ENCODE measurements at regions not wholly inside any gene's neighbourhood (a gene's known extent, or its start where the extent isn't known, plus 50 kb on each side); places are given as distances from the start of the nearest gene placed in this dataset.

DNA sequence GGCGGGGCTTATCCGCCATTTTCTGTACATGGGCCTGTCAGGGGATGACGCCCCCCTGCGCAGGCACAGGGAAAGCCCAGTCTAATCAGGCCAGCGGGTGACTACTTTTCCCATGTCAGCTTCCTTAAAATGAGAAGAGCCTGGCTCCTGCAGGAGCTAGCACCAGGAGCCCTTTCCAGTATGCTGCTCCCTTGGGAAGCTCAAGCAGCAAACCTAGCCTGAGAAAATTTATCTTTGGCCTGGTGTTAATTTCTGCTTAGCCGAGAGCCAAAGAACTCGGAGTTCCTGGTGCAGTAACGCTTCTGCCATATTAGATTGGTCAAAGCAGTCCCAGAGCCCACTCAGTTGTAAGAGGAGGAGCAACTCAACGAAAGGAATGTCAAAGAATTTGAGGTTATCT lies 239.0 kb upstream of the PHYHIPL start:
- Histone ChIP-seq H3K27ac (ENCODE audit: low read length) (no peak overlapping the region), H3K9me3 (ENCODE audit: control insufficient read depth, low read depth, low read length) (no peaks in the 10 kb centered on the region), H3K4me3 (ENCODE audit: low read length) (no peak overlapping the region), H3K4me1 (ENCODE audit: control insufficient read depth, low read depth, low read length) (no peaks in the 10 kb centered on the region), H3K9ac (ENCODE audit: low read length) (no peak overlapping the region), H3K36me3 (ENCODE audit: control insufficient read depth, low read depth, low read length) (no peaks in the 10 kb centered on the region), H3K27me3 (ENCODE audit: control insufficient read depth, insufficient read depth, low read length) (no peaks in the 10 kb centered on the region)

- Histone ChIP-seq H3K27ac (ENCODE audit: low read length) (no peak overlapping the region), H3K4me3 (ENCODE audit: low read length) (no peak overlapping the region), H3K36me3 (ENCODE audit: control insufficient read depth, low read depth, low read length) (no peaks in the 10 kb centered on the region), H3K27me3 (ENCODE audit: control insufficient read depth, insufficient read depth, low read length) (no peaks in the 10 kb centered on the region), H3K9me3 (ENCODE audit: control insufficient read depth, low read depth, low read length) (no peaks in the 10 kb centered on the region), H3K4me1 (ENCODE audit: control insufficient read depth, low read depth, low read length) (no peaks in the 10 kb centered on the region), H3K9ac (ENCODE audit: low read length) (no peak overlapping the region)
Measured at GRCh38 chr10:58942724-58943123, 233.7 kb upstream of the PHYHIPL start.

DNA sequence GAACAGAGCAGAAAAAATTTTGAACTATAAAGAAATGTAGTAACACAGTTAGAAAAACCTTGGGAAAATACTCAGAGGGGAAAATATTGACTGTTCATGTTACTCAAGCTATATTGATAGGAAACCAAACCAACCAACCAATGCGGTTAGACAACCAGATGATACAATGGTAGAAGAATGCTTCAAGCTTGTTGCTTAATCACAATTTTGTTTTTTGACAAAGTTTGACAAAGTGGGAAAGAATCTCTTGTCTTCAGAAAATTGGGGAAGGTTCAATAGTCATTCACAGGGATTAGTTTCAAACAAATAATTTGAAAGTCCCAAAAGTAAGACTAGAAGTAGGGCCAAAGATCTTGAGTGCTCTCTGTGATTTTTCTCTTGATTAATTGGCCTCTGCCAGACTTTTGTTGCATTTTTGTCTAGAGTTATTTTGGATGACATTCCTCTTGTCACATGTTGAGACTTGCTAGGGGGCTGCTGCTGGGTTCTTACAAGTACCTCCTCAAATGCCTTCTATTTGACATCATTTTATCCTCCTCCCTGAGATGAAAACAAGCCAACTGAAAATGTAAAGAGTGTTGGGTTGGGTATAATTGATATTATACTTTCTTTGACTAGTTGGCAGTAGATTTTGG lies 233.1 kb upstream of the PHYHIPL start:
- no peak overlapping the region for H3K9ac ChIP-seq (ENCODE audit: low read length)
- no peak overlapping the region for H3K27ac ChIP-seq (ENCODE audit: low read length)
- no peaks in the 10 kb centered on the region for H3K9me3 ChIP-seq (ENCODE audit: control insufficient read depth, low read depth, low read length)
- H3K4me3 ChIP-seq (ENCODE audit: low read length), result no peak overlapping the region
- no peaks in the 10 kb centered on the region for H3K27me3 ChIP-seq (ENCODE audit: control insufficient read depth, insufficient read depth, low read length)
- no peaks in the 10 kb centered on the region for H3K36me3 ChIP-seq (ENCODE audit: control insufficient read depth, low read depth, low read length)
- H3K4me1 ChIP-seq (ENCODE audit: control insufficient read depth, low read depth, low read length), result no peaks in the 10 kb centered on the region

DNA sequence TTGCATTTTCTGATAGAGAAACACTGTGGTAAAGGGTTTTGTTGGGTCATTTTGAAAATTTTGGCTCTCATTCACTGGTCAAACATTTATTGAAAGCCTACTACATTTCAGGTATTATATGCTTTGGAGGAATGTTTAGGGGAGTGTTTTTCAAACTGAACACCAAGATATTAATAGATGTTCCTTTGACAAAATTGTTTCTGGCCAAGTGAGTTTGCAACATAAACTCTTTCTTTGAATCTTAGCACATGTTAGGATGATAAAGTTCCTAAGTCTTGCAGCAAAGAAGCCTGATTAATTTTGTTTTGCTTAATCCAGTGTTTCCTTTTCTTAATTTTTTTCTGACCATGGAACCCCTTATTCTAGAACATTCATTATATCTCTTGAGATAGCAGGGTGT lies 232.5 kb upstream of the PHYHIPL start:
- no peak overlapping the region for H3K27ac ChIP-seq (ENCODE audit: low read length)
- no peaks in the 10 kb centered on the region for H3K27me3 ChIP-seq (ENCODE audit: control insufficient read depth, insufficient read depth, low read length)
- no peaks in the 10 kb centered on the region for H3K36me3 ChIP-seq (ENCODE audit: control insufficient read depth, low read depth, low read length)
- H3K4me3 ChIP-seq (ENCODE audit: low read length), result no peak overlapping the region
- no peak overlapping the region for H3K9ac ChIP-seq (ENCODE audit: low read length)
- no peaks in the 10 kb centered on the region for H3K4me1 ChIP-seq (ENCODE audit: control insufficient read depth, low read depth, low read length)
- H3K9me3 ChIP-seq (ENCODE audit: control insufficient read depth, low read depth, low read length), result no peaks in the 10 kb centered on the region

GRCh38 chr10:58948303-58948702 lies 228.1 kb upstream of the PHYHIPL start:
- no peaks in the 10 kb centered on the region for H3K36me3 ChIP-seq (ENCODE audit: control insufficient read depth, low read depth, low read length)
- H3K9me3 ChIP-seq (ENCODE audit: control insufficient read depth, low read depth, low read length), result no peaks in the 10 kb centered on the region
- no peak overlapping the region for H3K9ac ChIP-seq (ENCODE audit: low read length)
- no peak overlapping the region for H3K27ac ChIP-seq (ENCODE audit: low read length)
- no peaks in the 10 kb centered on the region for H3K4me1 ChIP-seq (ENCODE audit: control insufficient read depth, low read depth, low read length)
- H3K4me3 ChIP-seq (ENCODE audit: low read length), result no peak overlapping the region
- H3K27me3 ChIP-seq (ENCODE audit: control insufficient read depth, insufficient read depth, low read length), result no peaks in the 10 kb centered on the region

- Histone ChIP-seq H3K9me3 (ENCODE audit: control insufficient read depth, low read depth, low read length) (no peaks in the 10 kb centered on the region), H3K9ac (ENCODE audit: low read length) (no peak overlapping the region), H3K36me3 (ENCODE audit: control insufficient read depth, low read depth, low read length) (no peaks in the 10 kb centered on the region), H3K27me3 (ENCODE audit: control insufficient read depth, insufficient read depth, low read length) (no peaks in the 10 kb centered on the region), H3K4me1 (ENCODE audit: control insufficient read depth, low read depth, low read length) (no peaks in the 10 kb centered on the region), H3K4me3 (ENCODE audit: low read length) (no peak overlapping the region), H3K27ac (ENCODE audit: low read length) (no peak overlapping the region)
Measured at GRCh38 chr10:58950618-58951017, 225.8 kb upstream of the PHYHIPL start.

- Histone ChIP-seq H3K36me3 (ENCODE audit: control insufficient read depth, low read depth, low read length) (no peaks in the 10 kb centered on the region), H3K9me3 (ENCODE audit: control insufficient read depth, low read depth, low read length) (no peaks in the 10 kb centered on the region), H3K4me1 (ENCODE audit: control insufficient read depth, low read depth, low read length) (no peaks in the 10 kb centered on the region), H3K9ac (ENCODE audit: low read length) (no peak overlapping the region), H3K27me3 (ENCODE audit: control insufficient read depth, insufficient read depth, low read length) (no peaks in the 10 kb centered on the region), H3K4me3 (ENCODE audit: low read length) (no peak overlapping the region), H3K27ac (ENCODE audit: low read length) (no peak overlapping the region)
Measured at GRCh38 chr10:58951087-58951486, 225.4 kb upstream of the PHYHIPL start.

DNA sequence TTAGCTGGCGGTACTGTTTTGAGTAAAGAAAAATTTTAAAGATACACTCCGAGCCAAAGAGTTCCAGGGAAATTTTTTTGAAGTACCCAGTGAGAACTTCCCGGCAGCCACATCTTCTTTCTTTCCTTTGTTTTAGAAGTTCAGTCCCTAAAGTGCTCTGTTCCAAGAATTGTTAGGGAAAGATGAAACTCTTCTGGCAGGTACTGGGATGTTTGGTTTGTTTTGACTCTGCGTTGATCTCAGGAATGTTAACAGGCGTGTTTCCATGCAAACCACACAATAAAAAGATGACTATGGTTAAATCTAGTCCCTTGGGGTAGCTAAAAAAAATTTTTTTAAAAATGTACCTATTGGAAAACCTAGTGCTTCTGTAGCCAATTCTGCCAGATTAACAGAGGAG lies 224.7 kb upstream of the PHYHIPL start:
- no peaks in the 10 kb centered on the region for H3K4me1 ChIP-seq (ENCODE audit: control insufficient read depth, low read depth, low read length)
- no peaks in the 10 kb centered on the region for H3K27me3 ChIP-seq (ENCODE audit: control insufficient read depth, insufficient read depth, low read length)
- H3K4me3 ChIP-seq (ENCODE audit: low read length), result no peak overlapping the region
- H3K36me3 ChIP-seq (ENCODE audit: control insufficient read depth, low read depth, low read length), result no peaks in the 10 kb centered on the region
- H3K9me3 ChIP-seq (ENCODE audit: control insufficient read depth, low read depth, low read length), result no peaks in the 10 kb centered on the region
- H3K27ac ChIP-seq (ENCODE audit: low read length), result no peak overlapping the region
- no peak overlapping the region for H3K9ac ChIP-seq (ENCODE audit: low read length)

DNA sequence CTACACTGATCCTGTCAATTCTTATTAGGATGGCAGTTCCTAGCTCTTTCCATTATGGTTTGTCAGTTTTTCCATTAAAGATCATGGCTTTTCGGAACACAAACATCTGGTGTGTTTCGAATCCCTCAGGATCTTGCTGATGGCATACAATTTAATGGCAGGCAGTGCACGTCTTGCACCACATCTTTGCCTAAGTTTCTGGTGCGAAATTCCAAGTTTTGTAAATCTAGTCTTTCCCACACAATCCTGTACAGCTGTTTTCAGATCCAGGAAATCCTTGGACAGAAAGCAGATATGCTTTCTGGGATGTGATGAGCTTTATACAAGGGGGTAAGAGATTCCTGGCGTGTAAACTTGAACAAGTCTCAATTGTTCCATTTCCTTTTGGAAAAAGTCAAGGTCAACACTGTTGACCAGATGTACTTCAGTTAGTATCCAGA lies 224.3 kb upstream of the PHYHIPL start:
- H3K9ac ChIP-seq (ENCODE audit: low read length), result no peak overlapping the region
- no peaks in the 10 kb centered on the region for H3K4me1 ChIP-seq (ENCODE audit: control insufficient read depth, low read depth, low read length)
- no peak overlapping the region for H3K4me3 ChIP-seq (ENCODE audit: low read length)
- H3K27me3 ChIP-seq (ENCODE audit: control insufficient read depth, insufficient read depth, low read length), result no peaks in the 10 kb centered on the region
- H3K27ac ChIP-seq (ENCODE audit: low read length), result no peak overlapping the region
- H3K36me3 ChIP-seq (ENCODE audit: control insufficient read depth, low read depth, low read length), result no peaks in the 10 kb centered on the region
- no peaks in the 10 kb centered on the region for H3K9me3 ChIP-seq (ENCODE audit: control insufficient read depth, low read depth, low read length)

DNA sequence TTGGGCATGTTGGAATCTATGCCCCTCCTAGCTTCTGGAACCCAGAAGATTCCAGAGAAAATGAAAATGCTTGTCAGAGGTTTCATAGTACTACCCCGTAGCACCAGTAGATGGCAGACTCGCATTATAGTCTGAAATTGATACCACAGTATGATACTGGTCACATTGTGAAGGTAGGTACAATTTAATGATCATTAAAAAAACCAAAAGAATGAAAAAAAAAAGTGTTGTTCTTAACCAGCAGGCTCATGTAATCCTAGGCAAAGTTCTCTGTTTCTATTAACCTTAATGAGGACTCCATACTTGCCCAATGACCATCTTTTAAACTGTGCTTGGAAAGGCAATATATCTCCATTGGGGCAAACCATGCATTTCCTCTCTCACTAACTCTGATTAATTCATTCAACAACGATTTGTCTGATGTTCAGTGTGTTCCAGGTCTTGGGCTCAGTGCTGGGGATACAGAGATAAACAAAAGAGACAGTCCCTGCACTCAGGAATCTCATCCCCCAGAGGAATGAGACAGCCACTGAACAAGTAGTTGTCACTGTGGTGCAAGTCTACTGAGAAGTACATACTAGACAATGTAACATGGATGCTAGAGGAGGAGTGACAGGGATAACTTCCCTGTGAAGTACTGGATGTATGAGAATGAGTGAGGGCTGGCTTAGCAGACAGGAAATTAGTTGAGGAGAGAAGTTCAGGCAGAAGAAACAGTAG lies 223.5 kb upstream of the PHYHIPL start:
- Histone ChIP-seq H3K4me3 (ENCODE audit: low read length) (no peak overlapping the region), H3K27ac (ENCODE audit: low read length) (no peak overlapping the region), H3K9ac (ENCODE audit: low read length) (no peak overlapping the region), H3K36me3 (ENCODE audit: control insufficient read depth, low read depth, low read length) (no peaks in the 10 kb centered on the region), H3K27me3 (ENCODE audit: control insufficient read depth, insufficient read depth, low read length) (no peaks in the 10 kb centered on the region), H3K4me1 (ENCODE audit: control insufficient read depth, low read depth, low read length) (no peaks in the 10 kb centered on the region), H3K9me3 (ENCODE audit: control insufficient read depth, low read depth, low read length) (no peaks in the 10 kb centered on the region)

GRCh38 chr10:58954178-58954577 lies 222.3 kb upstream of the PHYHIPL start:
- Histone ChIP-seq H3K36me3 (ENCODE audit: control insufficient read depth, low read depth, low read length) (no peaks in the 10 kb centered on the region), H3K27me3 (ENCODE audit: control insufficient read depth, insufficient read depth, low read length) (no peaks in the 10 kb centered on the region), H3K9ac (ENCODE audit: low read length) (no peak overlapping the region), H3K9me3 (ENCODE audit: control insufficient read depth, low read depth, low read length) (no peaks in the 10 kb centered on the region), H3K4me1 (ENCODE audit: control insufficient read depth, low read depth, low read length) (no peaks in the 10 kb centered on the region), H3K4me3 (ENCODE audit: low read length) (no peak overlapping the region), H3K27ac (ENCODE audit: low read length) (no peak overlapping the region)

- no peak overlapping the region for H3K9ac ChIP-seq (ENCODE audit: low read length)
- H3K4me3 ChIP-seq (ENCODE audit: low read length), result no peak overlapping the region
- H3K4me1 ChIP-seq (ENCODE audit: control insufficient read depth, low read depth, low read length), result no peaks in the 10 kb centered on the region
- no peaks in the 10 kb centered on the region for H3K36me3 ChIP-seq (ENCODE audit: control insufficient read depth, low read depth, low read length)
- H3K27me3 ChIP-seq (ENCODE audit: control insufficient read depth, insufficient read depth, low read length), result peaks cover 4% of the 10 kb centered on the region
- no peak overlapping the region for H3K27ac ChIP-seq (ENCODE audit: low read length)
- no peaks in the 10 kb centered on the region for H3K9me3 ChIP-seq (ENCODE audit: control insufficient read depth, low read depth, low read length)
Measured at GRCh38 chr10:58955615-58956014, 220.8 kb upstream of the PHYHIPL start.
